ENCODE measurements at regions not wholly inside any gene's neighbourhood (a gene's known extent, or its start where the extent isn't known, plus 50 kb on each side); places are given as distances from the start of the nearest gene placed in this dataset.
"Not testable (repeated sequence)": the region's sequence is repeated elsewhere in the genome, so short reads cannot be mapped to it uniquely, and the experiment has no call there.

DNA sequence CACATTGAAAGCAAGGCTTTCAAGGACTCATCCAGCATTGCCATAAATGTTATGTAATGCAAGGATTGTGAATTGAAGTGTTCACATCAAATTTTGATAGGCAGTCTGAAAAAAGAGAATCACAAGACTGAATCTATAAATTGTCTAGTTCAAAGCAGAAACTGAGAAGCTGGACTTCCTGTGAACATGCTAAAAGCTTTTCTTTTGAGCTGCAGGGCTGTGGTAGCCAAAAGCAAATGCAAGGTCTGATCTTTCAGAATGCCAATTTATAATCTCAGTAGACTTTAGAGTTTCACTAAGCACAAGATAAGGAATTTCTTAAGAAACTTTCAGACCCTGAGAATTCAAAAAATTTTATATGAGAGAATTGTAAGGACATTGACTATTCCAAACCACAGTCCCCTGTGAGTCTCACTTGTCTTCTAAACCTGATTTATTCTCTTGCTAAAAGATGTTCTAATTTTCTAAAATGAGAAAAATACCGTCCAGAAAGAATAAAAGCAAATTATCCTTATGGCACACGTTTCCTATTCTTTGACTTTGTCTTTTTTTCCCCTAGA lies 1700.3 kb downstream of the OTOL1 start:
- TF ChIP-seq, protein P1, sequence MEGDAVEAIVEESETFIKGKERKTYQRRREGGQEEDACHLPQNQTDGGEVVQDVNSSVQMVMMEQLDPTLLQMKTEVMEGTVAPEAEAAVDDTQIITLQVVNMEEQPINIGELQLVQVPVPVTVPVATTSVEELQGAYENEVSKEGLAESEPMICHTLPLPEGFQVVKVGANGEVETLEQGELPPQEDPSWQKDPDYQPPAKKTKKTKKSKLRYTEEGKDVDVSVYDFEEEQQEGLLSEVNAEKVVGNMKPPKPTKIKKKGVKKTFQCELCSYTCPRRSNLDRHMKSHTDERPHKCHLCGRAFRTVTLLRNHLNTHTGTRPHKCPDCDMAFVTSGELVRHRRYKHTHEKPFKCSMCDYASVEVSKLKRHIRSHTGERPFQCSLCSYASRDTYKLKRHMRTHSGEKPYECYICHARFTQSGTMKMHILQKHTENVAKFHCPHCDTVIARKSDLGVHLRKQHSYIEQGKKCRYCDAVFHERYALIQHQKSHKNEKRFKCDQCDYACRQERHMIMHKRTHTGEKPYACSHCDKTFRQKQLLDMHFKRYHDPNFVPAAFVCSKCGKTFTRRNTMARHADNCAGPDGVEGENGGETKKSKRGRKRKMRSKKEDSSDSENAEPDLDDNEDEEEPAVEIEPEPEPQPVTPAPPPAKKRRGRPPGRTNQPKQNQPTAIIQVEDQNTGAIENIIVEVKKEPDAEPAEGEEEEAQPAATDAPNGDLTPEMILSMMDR (conservative IDR thresholded peaks at IDR 0.05; ENCODE audit: control insufficient read depth, insufficient read depth, low read depth, low read length), result no peak
- H3K4me3 ChIP-seq (ENCODE audit: control insufficient read depth, low read depth, low read length), result no peak overlapping the region
- no peak for DNase-seq (ENCODE audit: low read depth)

DNA sequence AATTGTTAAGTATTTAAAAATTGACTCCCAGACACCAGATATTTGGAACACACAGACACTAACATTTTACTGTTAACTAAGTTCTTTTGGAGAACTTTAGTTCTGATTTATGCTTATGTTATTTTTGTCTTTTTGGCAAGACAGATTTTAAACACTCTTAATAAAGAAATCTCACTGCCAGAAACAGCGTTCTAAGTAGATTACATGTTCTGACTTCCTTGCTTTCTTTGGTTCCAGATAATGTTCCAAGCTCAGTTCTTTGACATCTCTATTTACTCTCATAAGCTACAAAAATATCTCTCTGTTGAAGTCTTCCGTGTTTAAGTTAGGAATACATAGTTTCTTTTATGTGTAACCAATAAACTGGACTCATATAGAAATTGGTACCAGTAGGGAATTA lies 1699.6 kb downstream of the OTOL1 start:
- H3K4me3 ChIP-seq (ENCODE audit: control insufficient read depth, low read depth, low read length), result no peak overlapping the region
- no peak for DNase-seq (ENCODE audit: low read depth)
- TF ChIP-seq, protein P1 (conservative IDR thresholded peaks at IDR 0.05; ENCODE audit: control insufficient read depth, insufficient read depth, low read depth, low read length), result no peak

- TF ChIP-seq, protein P1 (conservative IDR thresholded peaks at IDR 0.05; ENCODE audit: control insufficient read depth, insufficient read depth, low read depth, low read length), result no peak
- DNase-seq (ENCODE audit: low read depth), result no peak
- H3K4me3 ChIP-seq (ENCODE audit: control insufficient read depth, low read depth, low read length), result no peak overlapping the region
Observed at GRCh38 chr3:163185721-163186350, 1689.2 kb downstream of the OTOL1 start.

DNA sequence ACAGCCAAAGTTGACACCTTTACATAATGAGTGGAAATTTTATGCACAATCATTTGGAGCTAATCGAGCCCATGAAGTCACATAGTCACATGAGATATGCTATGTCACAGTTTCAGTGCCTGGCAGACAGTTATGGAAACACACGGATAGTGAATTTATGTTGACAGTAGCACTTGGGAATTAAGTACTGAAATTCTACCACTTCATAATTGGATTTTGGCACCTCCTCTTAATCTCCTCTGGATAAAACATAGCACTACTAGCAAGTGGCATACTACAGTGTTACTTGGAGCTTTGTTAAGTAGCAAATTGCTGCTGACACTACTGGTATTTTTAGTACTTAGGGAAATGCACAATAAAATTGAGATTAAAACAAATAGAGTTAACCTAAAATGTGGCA lies 1679.4 kb downstream of the OTOL1 start:
- TF ChIP-seq, protein P1 (conservative IDR thresholded peaks at IDR 0.05; ENCODE audit: control insufficient read depth, insufficient read depth, low read depth, low read length), result no peak
- H3K4me3 ChIP-seq (ENCODE audit: control insufficient read depth, low read depth, low read length), result no peak overlapping the region
- DNase-seq (ENCODE audit: low read depth), result no peak

DNA sequence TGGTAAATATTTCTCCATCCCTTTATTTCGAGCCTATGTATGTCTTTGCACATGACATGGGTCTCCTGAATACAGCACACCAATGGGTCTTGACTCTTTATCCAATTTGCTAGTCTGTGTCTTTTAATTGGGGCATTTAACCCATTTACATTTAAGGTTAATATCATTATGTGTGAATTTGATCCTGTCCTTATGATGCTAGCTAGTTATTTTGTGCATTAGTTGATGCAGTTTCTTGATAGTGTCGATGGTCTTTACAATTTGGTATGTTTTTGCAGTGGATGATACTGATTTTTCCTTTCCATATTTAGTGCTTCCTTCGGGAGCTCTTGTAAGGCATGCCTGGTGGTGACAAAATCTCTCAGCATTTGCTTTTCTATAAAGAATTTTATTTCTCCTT lies 1675.9 kb downstream of the OTOL1 start:
- H3K4me3 ChIP-seq (ENCODE audit: control insufficient read depth, low read depth, low read length); DNase-seq (ENCODE audit: low read depth): not testable (repeated sequence)

- DNase-seq (ENCODE audit: low read depth), result no peak
- TF ChIP-seq, protein P1 (conservative IDR thresholded peaks at IDR 0.05; ENCODE audit: control insufficient read depth, insufficient read depth, low read depth, low read length), result no peak
- no peak overlapping the region for H3K4me3 ChIP-seq (ENCODE audit: control insufficient read depth, low read depth, low read length)
Observed at GRCh38 chr3:163166197-163166596, 1669.6 kb downstream of the OTOL1 start.

- TF ChIP-seq, protein P1 (conservative IDR thresholded peaks at IDR 0.05; ENCODE audit: control insufficient read depth, insufficient read depth, low read depth, low read length), result no peak
- no peak overlapping the region for H3K4me3 ChIP-seq (ENCODE audit: control insufficient read depth, low read depth, low read length)
- no peak for DNase-seq (ENCODE audit: low read depth)
Observed at GRCh38 chr3:163159306-163159705, 1662.7 kb downstream of the OTOL1 start.
